Stimulated activated CD4-positive, alpha-beta T cell treated with anti-CD3 and anti-CD28 coated beads, Interleukin-1b, Interleukin-23, amount 100 ng/mL, for 1 hour (primary cell): ENCODE measurements at regions not wholly inside any gene's neighbourhood (a gene's known extent, or its start where the extent isn't known, plus 50 kb on each side); places are given as distances from the start of the nearest gene placed in this dataset.
"Not testable (repeated sequence)": the region's sequence is repeated elsewhere in the genome, so short reads cannot be mapped to it uniquely, and the experiment has no call there.

Experiments used
- DNase-seq, 2 donors: peaks; one replicate each; pipeline ENCODE4 v3.0.0-alpha.2; 2020; ENCODE audit warnings: low read depth in 2 of 2

DNA sequence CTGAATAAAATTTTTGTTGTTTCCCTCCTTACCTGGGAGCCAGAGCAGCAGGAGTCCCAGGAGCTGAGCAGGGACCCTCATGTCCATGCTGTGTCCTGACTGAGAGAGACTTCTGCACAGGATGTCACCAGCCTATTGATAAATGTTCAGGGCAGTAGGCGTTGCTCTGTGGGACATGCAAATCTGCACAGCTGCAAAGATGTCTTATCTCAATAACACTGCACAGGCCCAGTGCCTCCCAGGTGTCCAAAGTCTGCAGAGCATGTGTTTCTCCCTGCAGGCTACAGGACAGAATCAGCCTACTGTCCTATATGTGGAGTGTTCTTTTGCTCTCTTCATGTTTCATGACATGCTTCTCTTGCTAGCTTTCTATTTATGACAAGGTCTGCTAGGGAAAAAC is 522.3 kb downstream of the RPIA start:
- DNase-seq, result not testable (repeated sequence)

DNA sequence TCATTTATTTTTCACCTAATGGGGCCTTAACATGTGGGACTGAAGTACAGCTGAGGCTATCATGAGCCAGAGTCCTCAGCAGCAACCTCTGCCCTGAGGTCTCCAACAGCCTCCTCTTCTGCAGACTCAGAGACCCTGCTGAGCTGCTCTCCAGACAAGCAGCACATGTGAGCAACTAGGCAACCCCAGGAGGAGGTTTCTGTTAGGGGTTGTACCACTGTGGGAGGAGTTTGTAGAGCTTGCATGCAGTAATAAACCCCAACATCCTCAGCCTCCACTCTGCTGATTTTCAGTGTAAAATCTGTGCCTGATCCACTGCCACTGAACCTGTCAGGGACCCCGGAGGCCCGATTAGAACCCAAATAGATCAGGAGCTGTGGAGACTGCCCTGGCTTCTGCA is 530.0 kb downstream of the RPIA start:
- DNase-seq, result not testable (repeated sequence)

DNA sequence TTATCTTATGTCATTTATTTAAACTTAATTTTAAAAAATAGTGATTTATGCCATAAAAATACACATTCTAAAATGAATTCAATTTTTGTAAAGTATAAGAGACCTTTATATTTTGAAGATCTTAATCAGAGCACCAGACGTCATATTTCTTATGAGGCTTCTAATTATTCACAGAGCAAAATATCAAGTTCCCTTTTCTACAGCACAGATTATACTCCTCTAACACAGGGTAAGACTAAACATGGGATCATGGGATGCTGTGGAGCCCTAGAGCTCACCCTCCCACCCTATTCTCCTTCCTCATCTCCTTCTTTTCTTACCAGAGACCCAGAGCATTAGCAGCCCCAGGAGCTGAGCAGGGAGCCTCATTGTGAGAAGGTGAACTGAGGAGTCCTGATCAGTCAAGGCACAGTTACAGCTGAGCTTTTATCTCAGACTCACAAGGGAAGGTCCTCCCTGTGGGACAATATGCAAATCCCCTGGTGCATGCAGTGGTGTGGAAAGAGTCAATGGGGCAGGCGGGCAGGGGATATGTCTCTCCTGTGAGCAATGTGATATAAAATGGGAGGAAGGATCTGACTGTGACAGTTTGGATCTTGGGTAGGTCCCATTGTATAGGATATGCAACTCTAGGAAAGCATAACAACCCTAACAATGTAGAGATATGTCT is 530.7 kb downstream of the RPIA start:
- DNase-seq, result not testable (repeated sequence)

DNA sequence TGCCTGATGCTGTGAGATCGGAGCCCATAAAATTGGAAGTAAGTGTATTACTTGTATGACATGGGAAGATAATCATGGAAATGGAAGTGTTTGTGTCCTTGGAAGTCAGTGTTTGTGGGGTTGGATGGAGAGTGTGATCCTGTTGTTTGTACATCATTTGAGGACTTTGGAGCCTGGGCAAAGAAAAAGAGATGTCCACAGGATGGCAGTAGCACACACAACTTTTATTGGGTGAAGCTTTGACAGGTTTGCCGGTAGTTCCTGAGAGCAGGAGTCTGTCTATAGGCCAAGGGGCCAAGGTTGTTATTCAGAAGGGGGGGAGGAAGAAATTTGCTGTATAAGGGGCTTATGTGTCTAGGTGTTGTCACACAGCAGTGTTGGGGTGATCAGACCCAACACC is 533.3 kb downstream of the RPIA start:
- DNase-seq, result not testable (repeated sequence)

GRCh38 chr2:89229979-89230378 is 538.5 kb downstream of the RPIA start:
- not testable (repeated sequence) for DNase-seq

DNA sequence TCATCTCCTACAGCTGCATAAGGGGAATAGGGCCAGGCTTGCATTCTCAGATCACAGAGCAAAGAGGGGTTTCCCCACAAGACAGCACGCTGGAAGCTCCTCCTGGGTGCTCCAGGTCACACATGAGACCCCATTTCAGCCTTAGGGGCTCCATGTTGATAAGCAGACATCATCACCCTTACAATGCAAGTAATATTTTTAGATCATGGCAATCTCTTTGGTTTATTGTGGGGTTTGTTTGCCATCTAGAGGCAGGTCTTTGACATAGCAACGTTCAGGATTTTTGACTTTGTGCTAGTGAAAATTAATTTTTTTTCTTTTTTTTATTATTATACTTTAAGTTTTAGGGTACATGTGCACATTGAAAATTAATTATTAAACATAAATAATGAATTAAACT is 539.8 kb downstream of the RPIA start:
- not testable (repeated sequence) for DNase-seq

- not testable (repeated sequence) for DNase-seq
Measured at GRCh38 chr2:89233931-89234330, 542.5 kb downstream of the RPIA start.

DNA sequence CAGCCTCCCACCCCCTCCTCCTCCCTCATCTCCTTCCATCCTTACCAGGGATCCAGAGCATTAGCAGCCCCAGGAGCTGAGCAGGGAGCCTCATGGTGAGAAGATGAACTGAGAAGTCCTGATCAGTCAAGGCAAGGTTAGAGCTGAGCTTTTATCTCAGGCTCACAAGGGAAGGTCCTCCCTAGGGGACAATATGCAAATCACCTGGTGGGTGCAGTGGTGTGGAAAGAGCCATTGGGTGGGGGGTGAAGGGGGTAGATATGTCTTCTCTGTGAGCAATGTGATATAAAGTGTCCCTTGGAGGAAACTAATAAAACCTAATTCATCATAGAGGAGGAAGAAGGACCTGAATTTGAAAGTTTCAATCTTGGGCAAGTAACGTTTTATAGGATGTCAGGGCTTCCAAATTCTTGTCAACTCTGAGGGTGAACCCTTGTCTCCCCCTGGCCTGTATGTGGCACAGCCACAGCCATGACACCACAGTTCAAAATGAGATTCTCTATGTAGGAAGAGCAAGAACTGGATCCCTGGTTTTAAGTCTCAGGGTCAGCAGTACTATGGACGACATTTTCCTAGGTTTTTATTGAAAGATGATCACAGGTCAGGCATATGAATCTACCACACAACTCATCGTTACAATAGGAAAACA is 543.5 kb downstream of the RPIA start:
- DNase-seq, result not testable (repeated sequence)

GRCh38 chr2:89236832-89237450 is 545.5 kb downstream of the RPIA start:
- not testable (repeated sequence) for DNase-seq

- not testable (repeated sequence) for DNase-seq
Measured at GRCh38 chr2:89237783-89238182, 546.3 kb downstream of the RPIA start.

DNA sequence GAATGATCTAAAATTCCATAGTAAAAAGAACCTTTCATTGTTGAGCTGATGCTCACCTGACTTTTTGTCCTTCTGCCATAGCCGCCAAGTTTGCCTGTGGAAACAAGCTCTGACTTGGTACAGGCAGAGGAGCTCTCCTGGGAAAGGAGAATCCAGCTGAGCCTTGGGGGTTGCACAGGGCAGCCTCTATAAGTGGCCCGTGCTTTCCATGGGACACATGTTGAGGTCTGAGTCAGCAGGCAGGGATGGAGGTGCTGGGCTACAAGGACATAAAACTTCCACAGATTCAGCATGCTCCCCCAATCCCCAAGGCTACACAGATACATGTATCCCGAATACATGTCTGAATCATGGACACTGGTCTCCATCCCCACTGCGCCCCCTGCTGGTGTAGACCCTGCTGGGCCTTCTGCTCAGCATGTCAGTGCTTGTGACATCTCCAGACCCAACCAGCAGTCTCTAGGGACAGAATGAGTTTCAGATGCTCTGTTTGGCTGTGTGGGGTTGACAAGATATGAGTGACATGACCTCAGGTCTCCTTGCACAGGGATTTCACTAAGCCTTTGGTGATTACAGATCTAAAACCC is 551.7 kb downstream of the RPIA start:
- DNase-seq, result not testable (repeated sequence)

- not testable (repeated sequence) for DNase-seq
Measured at GRCh38 chr2:89244407-89244806, 552.9 kb downstream of the RPIA start.

- not testable (repeated sequence) for DNase-seq
Measured at GRCh38 chr2:89245478-89245877, 554.0 kb downstream of the RPIA start.

- DNase-seq, result not testable (repeated sequence)
Measured at GRCh38 chr2:89246027-89246426, 554.6 kb downstream of the RPIA start.

GRCh38 chr2:89246620-89247019 is 555.1 kb downstream of the RPIA start:
- DNase-seq, result not testable (repeated sequence)

GRCh38 chr2:89255013-89255412 is 563.5 kb downstream of the RPIA start:
- DNase-seq, result not testable (repeated sequence)

DNA sequence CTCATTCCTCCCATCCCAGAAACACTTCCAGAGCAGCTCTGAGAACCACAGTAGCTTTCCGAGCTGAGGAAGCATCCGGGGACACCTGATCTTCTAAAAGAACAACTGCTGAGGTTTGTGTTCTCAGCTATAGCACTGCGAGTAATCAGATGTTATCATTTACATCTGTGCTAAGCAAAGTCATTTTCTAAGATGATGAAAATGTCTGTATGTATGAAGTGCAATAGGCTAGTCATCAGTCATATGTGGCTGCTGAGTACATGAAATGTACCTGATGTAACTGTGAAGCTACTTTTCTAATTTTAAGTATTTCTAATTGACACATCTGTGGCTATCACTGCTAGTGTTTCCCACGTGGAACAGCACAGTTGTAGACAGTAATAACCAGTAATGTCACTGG is 582.0 kb downstream of the RPIA start:
- not testable (repeated sequence) for DNase-seq

GRCh38 chr2:89280536-89280935 is 589.1 kb downstream of the RPIA start:
- not testable (repeated sequence) for DNase-seq

- DNase-seq, result not testable (repeated sequence)
Measured at GRCh38 chr2:89286448-89287080, 595.1 kb downstream of the RPIA start.

GRCh38 chr2:89287084-89287483 is 595.6 kb downstream of the RPIA start:
- not testable (repeated sequence) for DNase-seq

DNA sequence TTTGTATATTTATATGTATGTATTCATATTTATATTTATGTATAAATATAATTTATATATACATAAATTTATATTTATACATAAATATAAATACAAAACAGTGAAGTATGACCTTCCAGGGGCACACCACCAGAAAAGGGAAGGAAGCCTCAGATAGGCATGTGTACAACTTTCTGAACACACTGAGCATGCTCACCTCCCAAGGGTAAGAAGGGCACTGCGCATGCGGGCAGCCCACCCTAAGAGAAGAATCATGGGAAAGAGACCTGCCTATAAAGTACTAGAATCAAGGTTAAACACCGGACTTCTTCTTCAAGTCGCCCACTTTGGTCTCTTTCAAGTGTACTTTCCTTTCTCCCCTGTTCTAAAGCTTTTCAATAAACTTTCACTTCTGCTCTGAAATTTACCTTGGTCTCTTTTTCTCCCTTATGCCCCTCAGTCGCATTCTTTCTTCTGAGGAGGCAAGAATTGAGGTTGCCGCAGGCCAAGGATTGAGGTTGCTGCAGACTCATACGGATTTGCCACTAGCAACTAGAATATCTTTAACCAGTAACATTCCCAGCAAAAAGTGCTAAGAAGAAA is 600.3 kb downstream of the RPIA start:
- not testable (repeated sequence) for DNase-seq

DNA sequence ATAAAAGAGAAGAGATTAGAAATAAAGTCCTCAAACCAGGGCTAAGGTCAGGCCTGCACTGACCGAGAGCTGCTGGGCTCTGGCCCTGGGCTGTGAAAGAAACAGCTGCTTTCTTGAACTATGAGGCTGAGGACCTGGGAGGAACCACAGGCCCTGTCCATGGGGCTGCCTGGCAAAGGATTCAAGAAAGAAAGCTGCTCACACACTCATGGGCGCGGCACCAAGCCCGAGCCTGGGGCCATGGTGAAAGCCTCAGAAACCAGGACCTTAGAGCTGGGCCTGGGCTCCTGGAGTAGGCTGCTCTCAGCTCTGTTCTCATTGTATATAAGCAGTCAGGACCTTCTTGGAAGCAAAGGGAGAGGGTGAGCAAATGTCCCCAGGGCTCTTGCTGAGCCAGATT is 601.9 kb downstream of the RPIA start:
- not testable (repeated sequence) for DNase-seq
